Osteocyte (in vitro differentiated cells): ENCODE measurements at regions not wholly inside any gene's neighbourhood (a gene's known extent, or its start where the extent isn't known, plus 50 kb on each side); places are given as distances from the start of the nearest gene placed in this dataset.

Source experiments
- DNase-seq: peaks from one replicate; pipeline ENCODE4 v3.0.0; 2021; ENCODE audit warnings: mixed read lengths; ENCODE audit not compliant: unreplicated experiment; ENCODE audit errors: extremely low spot score
- H3K27ac Mint-ChIP-seq: one replicate; pipeline ENCODE4 v1.8.0; 2021; ENCODE audit warnings: mild to moderate bottlenecking, mixed read lengths; ENCODE audit not compliant: unreplicated experiment
- H3K27me3 Mint-ChIP-seq: one replicate; pipeline ENCODE4 v1.8.0; 2021; ENCODE audit warnings: mixed read lengths; ENCODE audit not compliant: unreplicated experiment
- H3K36me3 Mint-ChIP-seq: one replicate; pipeline ENCODE4 v1.8.0; 2021; ENCODE audit warnings: mixed read lengths; ENCODE audit not compliant: unreplicated experiment
- H3K4me1 Mint-ChIP-seq: one replicate; pipeline ENCODE4 v1.8.0; 2021; ENCODE audit warnings: mixed read lengths; ENCODE audit not compliant: unreplicated experiment
- H3K4me3 Mint-ChIP-seq: one replicate; pipeline ENCODE4 v1.8.0; 2021; ENCODE audit warnings: mild to moderate bottlenecking, moderate library complexity, mixed read lengths; ENCODE audit not compliant: unreplicated experiment
- H3K9me3 Mint-ChIP-seq: one replicate; pipeline ENCODE4 v1.8.0; 2021; ENCODE audit warnings: mixed read lengths; ENCODE audit not compliant: unreplicated experiment
- CTCF ChIP-seq: fragments of 200-600 bp; sonication (generic); IDR thresholded peaks from 2 replicates; pipeline ENCODE4 v1.5.0; 2021; ENCODE audit warnings: antibody characterized with exemption, mild to moderate bottlenecking, moderate library complexity

GRCh38 chr14:64645220-64645892, 58.9 kb upstream of the PLEKHG3 start:
- Mint-ChIP-seq H3K27ac (peak overlapping the region; percentile 99), H3K4me1 (peaks cover 54% of the 10 kb centered on the region), H3K9me3 (peaks cover 9% of the 10 kb centered on the region), H3K27me3 (no peaks in the 10 kb centered on the region), H3K36me3 (no peaks in the 10 kb centered on the region), H3K4me3 (peak overlapping the region; percentile 50)
- no peak for TF ChIP-seq CTCF
- DNase-seq, result peak; percentile 88

DNA sequence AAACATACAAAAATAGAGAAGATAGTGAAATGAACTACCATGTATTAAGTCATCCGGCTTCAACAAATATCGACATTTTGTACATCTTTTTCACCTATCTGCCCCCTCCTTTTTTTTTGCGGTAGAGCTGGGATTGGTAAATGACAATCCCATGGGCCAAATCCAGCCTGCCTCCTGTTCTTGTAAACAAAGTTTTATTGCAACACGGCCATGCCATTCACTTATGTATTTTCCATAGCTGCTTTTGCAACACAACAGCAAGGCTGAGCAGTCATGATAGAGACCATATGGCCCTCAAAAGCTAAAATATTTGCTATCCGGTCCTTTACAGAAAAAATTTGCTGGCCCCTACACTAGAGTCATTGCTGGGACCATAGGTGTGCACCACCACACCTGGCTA, 58.1 kb upstream of the PLEKHG3 start:
- Mint-ChIP-seq H3K36me3 (no peaks in the 10 kb centered on the region), H3K9me3 (peaks cover 9% of the 10 kb centered on the region), H3K4me3 (peak overlapping the region; percentile 50), H3K27me3 (no peaks in the 10 kb centered on the region), H3K27ac (peak overlapping the region; percentile 99), H3K4me1 (peaks cover 58% of the 10 kb centered on the region)
- no peak for TF ChIP-seq CTCF
- DNase-seq, result no peak

DNA sequence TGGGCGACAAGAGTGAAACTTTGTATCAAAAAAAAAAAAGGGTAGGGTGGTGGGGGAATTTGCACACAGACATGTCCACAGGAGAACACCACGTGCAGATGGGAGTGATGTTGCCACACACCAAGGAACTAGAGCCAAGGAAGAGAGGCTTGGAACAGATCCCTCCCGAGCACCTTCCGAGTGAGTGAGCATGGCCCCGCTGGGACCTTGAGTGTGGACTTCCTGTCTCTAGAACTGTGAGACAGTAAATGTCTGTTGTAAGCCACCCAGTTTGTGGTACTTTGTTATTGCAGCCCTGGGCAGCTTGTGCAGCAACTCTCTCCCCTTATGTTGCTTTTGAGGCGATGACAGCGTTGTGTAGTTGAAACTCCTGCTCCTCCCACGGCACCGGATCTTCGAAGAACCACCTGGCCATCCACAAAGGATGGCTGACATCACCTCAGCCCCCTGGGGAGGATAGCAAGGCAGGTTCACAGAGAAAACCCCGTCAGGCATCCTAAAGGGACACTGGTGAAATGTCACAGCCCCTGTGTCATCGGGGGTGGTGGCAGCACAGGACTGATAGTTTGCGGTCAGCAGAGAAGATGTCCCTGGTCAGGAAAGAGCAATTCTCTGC, 54.7 kb upstream of the PLEKHG3 start:
- DNase-seq, result no peak
- Mint-ChIP-seq H3K4me1 (peaks cover 68% of the 10 kb centered on the region), H3K27ac (peak overlapping the region; percentile 71), H3K27me3 (no peaks in the 10 kb centered on the region), H3K4me3 (no peak overlapping the region), H3K36me3 (no peaks in the 10 kb centered on the region), H3K9me3 (no peaks in the 10 kb centered on the region)
- no peak for TF ChIP-seq CTCF

DNA sequence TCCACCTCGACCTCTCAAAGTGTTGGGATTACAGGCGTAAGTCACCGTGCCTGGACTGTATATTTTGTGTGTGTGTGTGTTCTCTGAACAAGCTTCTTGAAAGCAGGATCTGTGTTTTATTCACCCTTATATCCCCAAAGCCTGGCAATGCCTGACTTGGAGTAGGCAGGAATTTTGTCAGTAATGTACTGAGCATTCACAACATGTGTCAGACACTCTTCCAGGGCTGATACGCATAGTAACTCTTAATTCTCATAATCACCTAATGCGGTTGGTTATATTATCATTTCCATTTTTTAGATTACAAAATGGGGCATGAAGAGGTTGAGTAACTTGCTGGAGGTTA, 50.4 kb upstream of the PLEKHG3 start:
- no peak overlapping the region for H3K4me3 Mint-ChIP-seq
- no peaks in the 10 kb centered on the region for H3K27me3 Mint-ChIP-seq
- no peak for TF ChIP-seq CTCF
- H3K9me3 Mint-ChIP-seq, result no peaks in the 10 kb centered on the region
- H3K27ac Mint-ChIP-seq, result peak overlapping the region; percentile 95
- H3K4me1 Mint-ChIP-seq, result peaks cover 46% of the 10 kb centered on the region
- H3K36me3 Mint-ChIP-seq, result no peaks in the 10 kb centered on the region
- no peak for DNase-seq

GRCh38 chr14:64654246-64654900, 49.9 kb upstream of the PLEKHG3 start:
- no peak for TF ChIP-seq CTCF
- Mint-ChIP-seq H3K27ac (peak overlapping the region; percentile 95), H3K4me1 (peaks cover 41% of the 10 kb centered on the region), H3K36me3 (no peaks in the 10 kb centered on the region), H3K9me3 (no peaks in the 10 kb centered on the region), H3K27me3 (no peaks in the 10 kb centered on the region), H3K4me3 (no peak overlapping the region)
- DNase-seq, result no peak
